EL (cell line): ENCODE measurements at regions not wholly inside any gene's neighbourhood (a gene's known extent, or its start where the extent isn't known, plus 50 kb on each side); places are given as distances from the start of the nearest gene placed in this dataset.

Experiments used
- DNase-seq: peaks from one replicate; pipeline ENCODE4 v3.0.0-alpha.2; 2016

GRCh38 chr9:17894501-17895160, 315.8 kb downstream of the SH3GL2 start:
- DNase-seq, result no peak

DNA sequence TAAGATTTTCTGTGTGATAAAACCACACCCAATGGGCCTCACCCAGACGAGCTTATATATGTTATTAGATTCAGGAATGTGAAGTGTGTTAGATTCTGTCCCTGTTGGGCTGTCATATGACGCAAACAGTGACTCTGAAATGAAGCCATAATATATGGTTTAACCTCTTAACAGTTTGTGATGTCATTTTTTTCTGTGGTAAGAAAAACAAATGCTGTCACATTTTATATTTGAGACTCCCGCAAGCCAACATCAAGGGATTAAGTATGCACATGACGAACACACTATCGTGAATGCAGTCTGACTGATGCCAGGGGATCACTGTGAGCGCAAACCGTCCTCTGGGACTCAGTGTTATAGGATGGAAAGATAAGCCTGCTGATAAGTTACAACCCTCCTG, 321.7 kb downstream of the SH3GL2 start:
- no peak for DNase-seq

DNA sequence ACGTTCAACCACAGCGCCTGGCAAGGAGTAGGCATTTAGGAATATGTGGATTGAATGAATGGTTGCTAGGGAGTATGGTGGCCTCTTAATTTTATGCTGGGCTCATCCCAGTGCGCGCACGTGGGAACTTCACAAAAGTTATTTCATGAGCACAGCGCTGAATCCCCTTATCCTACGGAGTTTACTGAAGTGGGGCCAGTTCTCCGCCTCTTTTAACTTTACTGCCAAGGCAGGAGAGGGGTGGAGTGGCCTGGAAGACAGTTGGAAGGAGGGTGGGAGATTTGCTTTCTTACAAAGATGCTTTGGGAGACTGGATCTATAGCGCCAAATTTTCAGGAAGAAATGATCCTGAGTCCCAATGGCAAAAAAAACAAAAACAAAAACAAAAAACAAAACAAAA, 326.5 kb downstream of the SH3GL2 start:
- DNase-seq, result no peak

DNA sequence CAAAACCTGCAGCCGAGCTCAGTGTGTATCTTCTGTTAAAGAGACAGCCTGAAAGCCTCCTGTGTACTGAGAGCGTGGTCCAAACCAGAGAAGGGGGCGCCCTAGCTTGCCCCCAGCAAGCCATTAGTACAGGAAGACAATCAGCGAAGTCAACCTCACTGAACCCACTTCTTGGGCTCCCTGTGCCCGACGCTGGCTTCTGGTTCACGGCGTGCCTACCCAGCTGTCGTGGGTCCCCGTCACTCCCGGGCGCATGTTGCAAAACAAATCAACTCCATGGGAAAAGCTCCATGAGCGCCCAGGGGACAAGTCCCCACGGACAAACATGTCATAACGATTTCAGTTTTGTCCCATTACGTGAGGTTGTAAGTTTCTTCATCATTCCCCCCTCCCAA, 326.9 kb downstream of the SH3GL2 start:
- DNase-seq, result no peak

DNA sequence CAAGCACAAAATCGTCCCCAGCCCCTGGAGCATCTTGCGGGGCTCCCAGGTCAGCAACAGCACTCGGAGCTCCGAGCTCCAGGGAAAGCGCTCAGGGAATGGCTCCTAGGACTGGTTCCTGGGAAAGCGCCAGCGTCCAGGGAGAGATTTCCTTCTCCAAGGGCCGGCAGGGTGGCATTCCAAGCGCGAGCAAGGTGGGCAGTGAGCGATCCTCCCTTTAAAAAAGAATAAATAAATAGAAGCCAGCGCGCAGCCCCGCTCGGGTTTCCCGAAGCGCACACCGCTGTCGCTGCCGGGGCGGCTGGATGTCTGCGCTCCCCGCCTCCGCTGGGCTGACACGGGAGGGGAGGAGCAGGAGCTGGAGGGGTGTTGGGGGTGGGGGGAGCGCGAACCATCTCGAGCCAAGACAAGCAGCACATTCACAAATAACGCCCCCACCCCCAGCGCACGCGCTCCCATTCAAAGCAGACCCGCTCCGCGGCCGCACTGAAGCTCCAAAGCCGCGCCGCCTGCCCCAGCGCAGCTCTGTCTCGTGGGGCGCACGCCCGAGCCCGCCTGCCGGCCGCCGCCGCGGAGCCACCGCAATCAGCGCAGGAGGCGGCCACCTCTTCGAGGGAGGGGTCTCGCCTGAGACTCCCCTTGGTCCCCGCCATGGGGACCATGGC, 327.4 kb downstream of the SH3GL2 start:
- DNase-seq, result no peak

DNA sequence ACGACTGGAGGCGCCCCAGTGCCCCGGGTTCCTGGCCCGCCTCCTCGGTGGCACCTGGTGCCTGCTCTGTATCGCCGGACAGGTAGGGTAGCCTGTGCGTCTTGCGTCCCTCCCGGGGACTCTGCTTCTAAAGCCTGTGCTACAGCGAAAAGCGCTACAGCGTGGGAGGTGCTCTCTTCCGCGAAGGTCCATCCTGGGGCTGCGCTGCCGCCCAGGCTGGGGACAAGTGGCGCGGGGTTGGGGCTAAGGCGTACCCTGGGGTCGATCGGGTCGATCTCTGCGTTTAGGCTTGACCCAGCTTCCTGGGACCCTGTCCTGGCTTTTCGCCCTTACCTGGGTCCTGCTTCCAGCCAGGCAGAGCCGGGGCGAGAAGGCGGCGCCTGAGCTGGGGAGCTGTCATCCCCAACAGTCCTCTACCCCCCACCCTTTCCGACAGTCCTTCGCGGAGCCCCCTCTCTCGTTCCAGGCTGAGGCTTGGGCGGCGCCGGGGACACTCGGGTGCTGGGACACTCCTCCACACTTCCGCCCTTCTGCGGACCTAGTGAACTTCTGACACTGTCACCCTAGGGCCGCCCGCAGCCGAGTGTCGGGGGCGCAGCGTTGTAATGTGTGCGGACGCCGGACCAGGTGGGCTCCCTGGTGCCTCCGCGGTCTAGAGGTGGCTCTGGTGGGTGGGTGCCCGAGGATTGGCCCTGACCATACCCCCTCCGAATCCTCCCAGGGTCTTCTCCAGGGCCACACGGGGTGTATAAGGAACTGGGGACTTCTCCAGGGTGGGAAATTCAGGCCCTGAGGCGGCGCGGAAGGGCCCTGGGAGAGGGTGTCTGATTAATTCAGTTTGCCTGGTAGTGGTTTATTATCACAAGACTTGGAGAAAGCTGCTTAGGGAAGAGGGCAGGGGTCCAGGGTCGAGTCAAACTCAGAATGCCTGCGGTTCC, 328.2 kb downstream of the SH3GL2 start:
- no peak for DNase-seq

GRCh38 chr9:17907779-17908508, 329.1 kb downstream of the SH3GL2 start:
- DNase-seq, result no peak

GRCh38 chr9:17926246-17926645, 347.4 kb downstream of the SH3GL2 start:
- DNase-seq, result no peak

GRCh38 chr9:17927616-17928015, 348.8 kb downstream of the SH3GL2 start:
- DNase-seq, result no peak

DNA sequence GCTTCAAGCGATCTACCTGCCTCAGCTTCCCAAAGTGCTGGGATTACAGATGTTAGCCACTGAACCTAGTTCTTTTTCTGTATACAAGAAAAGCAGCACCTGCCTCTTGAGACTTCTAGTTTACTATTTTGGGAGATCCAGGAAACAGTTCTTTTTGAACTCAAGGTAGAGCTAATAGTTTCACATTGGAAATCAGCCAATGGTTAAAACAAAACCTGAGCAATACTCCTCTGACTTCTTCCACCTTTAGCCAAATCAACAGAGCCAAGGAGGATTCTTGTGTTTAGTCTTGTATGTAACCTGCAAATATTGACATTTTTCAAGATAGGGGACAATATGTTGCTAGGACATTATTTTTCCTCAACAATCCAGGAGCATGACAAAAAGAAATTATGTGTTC, 349.4 kb downstream of the SH3GL2 start:
- DNase-seq, result no peak

- DNase-seq, result no peak
Observed at GRCh38 chr9:17928768-17929167, 349.9 kb downstream of the SH3GL2 start.

GRCh38 chr9:17929506-17929905, 350.6 kb downstream of the SH3GL2 start:
- DNase-seq, result no peak

- no peak for DNase-seq
Observed at GRCh38 chr9:17930071-17930470, 351.2 kb downstream of the SH3GL2 start.

GRCh38 chr9:17936365-17936764, 357.5 kb downstream of the SH3GL2 start:
- no peak for DNase-seq

DNA sequence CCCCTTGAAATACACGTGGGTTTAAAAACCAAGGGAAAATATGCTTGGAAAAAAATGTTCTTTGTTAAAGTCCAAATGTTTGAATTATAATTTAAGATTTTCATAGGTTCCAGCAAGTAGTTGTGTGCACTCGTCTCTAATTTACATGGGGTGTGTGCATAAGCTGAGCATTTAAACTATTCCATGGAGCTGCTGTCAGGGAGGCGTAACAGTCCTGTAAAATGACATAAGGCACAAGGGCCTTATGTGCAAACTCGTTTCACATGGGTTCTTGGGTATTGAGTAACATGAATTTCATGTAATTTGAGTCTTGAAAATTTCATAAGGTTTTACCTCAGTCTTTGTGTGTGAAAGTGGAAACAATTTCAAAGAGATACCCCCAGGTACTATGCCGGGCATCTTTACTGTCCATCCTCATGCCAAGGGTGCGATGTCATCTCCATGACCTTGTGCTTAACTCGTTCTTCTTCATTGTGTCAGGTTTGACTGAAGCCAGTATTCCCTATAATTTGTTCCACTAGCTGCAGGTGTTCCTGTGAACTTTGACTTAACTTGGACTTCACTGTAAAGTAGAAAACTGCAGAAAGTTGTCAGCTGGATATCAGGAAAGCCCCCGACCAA, 359.3 kb downstream of the SH3GL2 start:
- DNase-seq, result no peak

DNA sequence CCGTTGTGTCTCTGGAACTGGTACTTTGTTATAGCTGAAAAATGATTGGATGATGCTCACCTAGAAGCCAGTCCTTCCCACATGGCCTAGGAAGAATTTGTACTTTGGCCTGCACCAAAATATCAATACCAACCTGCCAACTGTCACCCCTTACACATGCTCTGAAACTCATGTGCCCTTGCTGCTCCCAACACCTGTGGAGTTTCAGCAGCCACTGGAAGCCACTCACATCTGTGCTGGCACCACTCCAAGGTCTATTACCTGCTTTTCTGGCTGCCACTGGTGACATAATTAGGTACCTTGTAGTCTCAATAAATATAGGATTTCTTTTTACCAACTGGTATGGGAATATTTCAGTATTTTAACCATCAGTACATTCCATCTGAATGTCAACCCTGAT, 363.6 kb downstream of the SH3GL2 start:
- no peak for DNase-seq

- no peak for DNase-seq
Observed at GRCh38 chr9:17955409-17955808, 376.5 kb downstream of the SH3GL2 start.

DNA sequence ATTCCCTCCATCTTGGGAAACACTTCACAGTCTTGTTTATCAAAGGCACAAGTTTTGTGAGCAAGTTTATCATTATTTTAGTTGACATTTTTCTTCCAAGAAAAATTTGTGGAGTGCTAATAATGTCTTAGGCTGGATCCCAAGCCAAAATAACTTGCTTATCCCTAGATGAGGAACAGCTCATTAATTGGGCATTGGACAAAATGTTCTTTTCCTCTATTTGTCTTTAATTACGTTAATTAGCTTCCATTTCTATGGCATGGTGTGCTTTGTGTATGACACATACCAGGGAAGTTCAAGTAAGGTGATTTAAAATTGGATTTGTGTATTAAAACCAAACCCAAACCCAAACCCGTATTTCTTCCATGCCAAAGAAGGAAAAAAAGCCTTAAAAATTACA, 379.5 kb downstream of the SH3GL2 start:
- DNase-seq, result no peak

GRCh38 chr9:17962747-17963146, 383.9 kb downstream of the SH3GL2 start:
- no peak for DNase-seq

DNA sequence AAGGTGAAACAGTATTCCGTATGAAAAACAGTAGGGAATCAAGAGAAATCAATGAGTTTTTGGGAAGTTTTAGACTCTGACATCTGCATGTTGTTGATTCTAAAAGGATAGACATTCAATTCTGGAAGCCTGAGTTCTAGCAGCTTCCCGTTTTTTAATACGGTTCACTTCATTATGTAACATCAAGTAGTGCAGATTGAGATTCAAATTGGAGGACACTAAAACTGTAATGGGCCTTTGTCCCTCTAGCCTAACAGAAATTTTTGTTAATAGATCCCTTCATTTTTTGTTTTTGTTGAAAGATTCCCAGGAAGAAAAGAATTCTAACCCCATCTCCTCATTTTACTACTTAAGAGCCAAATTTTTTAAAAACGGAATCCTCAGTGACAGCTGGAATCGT, 384.6 kb downstream of the SH3GL2 start:
- DNase-seq, result no peak

GRCh38 chr9:17967731-17968130, 388.9 kb downstream of the SH3GL2 start:
- no peak for DNase-seq

DNA sequence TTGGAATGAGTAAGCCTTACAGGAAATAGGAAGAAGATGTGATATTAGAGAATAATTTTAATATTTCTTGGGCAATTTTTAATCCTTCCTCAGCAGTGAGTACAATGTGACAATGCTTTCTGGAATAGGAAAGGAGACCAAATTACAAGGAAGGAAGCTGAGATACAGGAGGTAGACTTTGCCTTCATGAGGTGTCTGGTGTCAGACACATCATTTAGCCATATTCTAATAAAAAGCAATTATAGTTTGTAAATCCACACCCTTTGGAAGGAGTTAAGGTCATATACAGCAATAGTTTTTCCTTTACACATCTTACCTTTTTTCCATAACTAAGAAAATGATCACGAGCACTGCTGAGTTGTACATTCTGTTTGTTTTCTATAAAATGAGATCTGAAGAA, 390.4 kb downstream of the SH3GL2 start:
- no peak for DNase-seq

- DNase-seq, result no peak
Observed at GRCh38 chr9:17970277-17970676, 391.4 kb downstream of the SH3GL2 start.
